ENCODE measurements at regions not wholly inside any gene's neighbourhood (a gene's known extent, or its start where the extent isn't known, plus 50 kb on each side); places are given as distances from the start of the nearest gene placed in this dataset.

- H3K27me3 ChIP-seq (replicated peaks; ENCODE audit: insufficient read depth) = no peaks in the 10 kb centered on the region
- TF ChIP-seq EZH2phosphoT487 (IDR thresholded peaks at IDR 0.05; ENCODE audit: insufficient read depth, low read depth) = no peak
- TF ChIP-seq EZH2 (IDR thresholded peaks at IDR 0.05; ENCODE audit: insufficient read depth, poor library complexity, severe bottlenecking) = no peak
- no peaks in the 10 kb centered on the region for H3K36me3 ChIP-seq (ENCODE audit: low read depth)
- no peak overlapping the region for H3K9ac ChIP-seq
- no peaks in the 10 kb centered on the region for H3K4me1 ChIP-seq (ENCODE audit: insufficient read depth)
- H3K9me2 ChIP-seq (ENCODE audit: insufficient read depth) = no peaks in the 10 kb centered on the region
- WGBS, 2 experiments (ENCODE audit: low coverage in 1 of 2, low lambda C conversion rate in 2 of 2, missing lambda C conversion rate in 2 of 2) = 76 to 83% methylated on average over 2 of the region's 2 CpGs
- no peaks in the 10 kb centered on the region for H3K79me2 ChIP-seq (ENCODE audit: insufficient read depth)
- H3K27ac ChIP-seq = no peak overlapping the region
- DNase-seq = no peak
- no peaks in the 10 kb centered on the region for H4K20me1 ChIP-seq (ENCODE audit: insufficient read depth)
- H3F3A ChIP-seq (ENCODE audit: insufficient read depth) = no peaks in the 10 kb centered on the region
- no peak overlapping the region for H3K4me3 ChIP-seq
- no peak overlapping the region for H2AFZ ChIP-seq
- no peaks in the 10 kb centered on the region for H3K9me3 ChIP-seq (ENCODE audit: low read depth)
- in situ Hi-C loops (cut with MboI) = no loop called here
- H3K4me2 ChIP-seq (ENCODE audit: unreplicated experiment) = no peak overlapping the region
These were observed 97.4 kb upstream of the HSF2 start for GRCh38 chr6:122302067-122302466.

DNA sequence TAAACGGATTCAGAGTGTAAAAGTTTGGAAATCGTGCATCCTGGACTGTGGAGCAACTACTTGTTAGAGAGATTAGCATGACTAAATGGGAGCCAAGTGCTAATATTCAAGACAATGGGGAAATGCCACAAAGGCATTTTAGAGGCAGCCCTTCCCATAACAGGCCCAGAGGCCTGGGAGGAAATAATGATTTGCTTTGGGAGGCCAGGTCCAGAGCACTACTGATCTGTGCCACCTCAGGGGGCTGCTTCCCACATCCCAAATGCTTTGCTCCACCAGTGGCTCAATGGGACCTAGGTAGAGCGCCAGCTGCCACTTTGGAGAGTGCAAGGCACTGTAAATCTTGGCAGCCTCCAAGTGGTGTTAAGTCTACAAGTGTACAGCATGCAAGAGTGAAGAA lies 91.9 kb upstream of the HSF2 start:
- WGBS, 2 experiments (ENCODE audit: low coverage in 1 of 2, low lambda C conversion rate in 2 of 2, missing lambda C conversion rate in 2 of 2) = 27 to 33% methylated on average over 3 of the region's 3 CpGs
- Histone ChIP-seq H3K4me1 (ENCODE audit: insufficient read depth) (no peaks in the 10 kb centered on the region), H3K36me3 (ENCODE audit: low read depth) (no peaks in the 10 kb centered on the region), H3K9me3 (ENCODE audit: low read depth) (no peaks in the 10 kb centered on the region), H3K27ac (no peak overlapping the region), H4K20me1 (ENCODE audit: insufficient read depth) (no peaks in the 10 kb centered on the region), H2AFZ (no peak overlapping the region), H3K27me3 (replicated peaks; ENCODE audit: insufficient read depth) (no peaks in the 10 kb centered on the region), H3K4me3 (no peak overlapping the region), H3K79me2 (ENCODE audit: insufficient read depth) (no peaks in the 10 kb centered on the region), H3K9ac (no peak overlapping the region), H3F3A (ENCODE audit: insufficient read depth) (no peaks in the 10 kb centered on the region), H3K9me2 (ENCODE audit: insufficient read depth) (no peaks in the 10 kb centered on the region), H3K4me2 (ENCODE audit: unreplicated experiment) (no peak overlapping the region)
- no peak for DNase-seq
- in situ Hi-C loops (cut with MboI) = no loop called here
- TF ChIP-seq EZH2 (IDR thresholded peaks at IDR 0.05; ENCODE audit: insufficient read depth, poor library complexity, severe bottlenecking) (no peak), EZH2phosphoT487 (IDR thresholded peaks at IDR 0.05; ENCODE audit: insufficient read depth, low read depth) (no peak)

GRCh38 chr6:122308074-122308473 lies 91.4 kb upstream of the HSF2 start:
- no peak overlapping the region for H3K27ac ChIP-seq
- WGBS, 2 experiments (ENCODE audit: low coverage in 1 of 2, low lambda C conversion rate in 2 of 2, missing lambda C conversion rate in 2 of 2) = 26 to 31% methylated on average over 4 of the region's 4 CpGs
- TF ChIP-seq EZH2 (IDR thresholded peaks at IDR 0.05; ENCODE audit: insufficient read depth, poor library complexity, severe bottlenecking) (no peak), EZH2phosphoT487 (IDR thresholded peaks at IDR 0.05; ENCODE audit: insufficient read depth, low read depth) (no peak)

DNA sequence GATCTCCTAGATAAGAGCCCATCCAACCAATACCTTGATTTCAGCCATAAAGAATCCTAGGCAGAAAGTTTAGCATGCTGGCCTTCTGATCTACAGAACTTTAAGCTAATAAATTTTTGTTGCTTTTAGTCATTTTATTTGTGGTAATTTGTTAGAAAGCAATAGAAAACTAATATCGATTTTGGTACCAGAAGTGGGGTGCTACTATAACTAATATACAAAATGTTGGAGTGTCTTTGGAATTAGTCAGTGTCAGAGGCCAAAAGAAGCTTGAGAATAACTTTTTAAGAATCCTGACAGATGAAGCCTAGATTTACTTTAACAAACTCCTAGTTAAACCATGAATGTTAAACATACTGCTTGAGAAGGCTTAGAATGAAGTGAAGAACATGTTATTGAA lies 83.6 kb upstream of the HSF2 start:
- no peaks in the 10 kb centered on the region for H4K20me1 ChIP-seq (ENCODE audit: insufficient read depth)
- DNase-seq = no peak
- in situ Hi-C loops (cut with MboI) = no loop called here
- H3K9me2 ChIP-seq (ENCODE audit: insufficient read depth) = no peaks in the 10 kb centered on the region
- TF ChIP-seq EZH2 (IDR thresholded peaks at IDR 0.05; ENCODE audit: insufficient read depth, poor library complexity, severe bottlenecking) (no peak), EZH2phosphoT487 (IDR thresholded peaks at IDR 0.05; ENCODE audit: insufficient read depth, low read depth) (no peak)
- no peak overlapping the region for H3K4me2 ChIP-seq (ENCODE audit: unreplicated experiment)
- H3K4me1 ChIP-seq (ENCODE audit: insufficient read depth) = no peaks in the 10 kb centered on the region
- H2AFZ ChIP-seq = no peak overlapping the region
- no peak overlapping the region for H3K4me3 ChIP-seq
- H3K9me3 ChIP-seq (ENCODE audit: low read depth) = no peaks in the 10 kb centered on the region
- H3K36me3 ChIP-seq (ENCODE audit: low read depth) = no peaks in the 10 kb centered on the region
- 16 to 18% methylated on average over 1 of the region's 1 CpG for WGBS, 2 experiments (ENCODE audit: low coverage in 1 of 2, low lambda C conversion rate in 2 of 2, missing lambda C conversion rate in 2 of 2)
- no peaks in the 10 kb centered on the region for H3K79me2 ChIP-seq (ENCODE audit: insufficient read depth)
- H3K9ac ChIP-seq = no peak overlapping the region
- H3K27ac ChIP-seq = no peak overlapping the region
- no peaks in the 10 kb centered on the region for H3K27me3 ChIP-seq (replicated peaks; ENCODE audit: insufficient read depth)
- no peaks in the 10 kb centered on the region for H3F3A ChIP-seq (ENCODE audit: insufficient read depth)

More at GRCh38 chr6:122308074-122308473, 91.4 kb upstream of the HSF2 start:
- H3K27me3 ChIP-seq (replicated peaks; ENCODE audit: insufficient read depth) = no peaks in the 10 kb centered on the region
- in situ Hi-C loops (cut with MboI) = no loop called here
- H3F3A ChIP-seq (ENCODE audit: insufficient read depth) = no peaks in the 10 kb centered on the region
- H3K4me1 ChIP-seq (ENCODE audit: insufficient read depth) = no peaks in the 10 kb centered on the region
- H3K36me3 ChIP-seq (ENCODE audit: low read depth) = no peaks in the 10 kb centered on the region
- DNase-seq = no peak
- H3K79me2 ChIP-seq (ENCODE audit: insufficient read depth) = no peaks in the 10 kb centered on the region
- no peaks in the 10 kb centered on the region for H3K9me2 ChIP-seq (ENCODE audit: insufficient read depth)
- H3K9me3 ChIP-seq (ENCODE audit: low read depth) = no peaks in the 10 kb centered on the region
- no peak overlapping the region for H3K9ac ChIP-seq
- H4K20me1 ChIP-seq (ENCODE audit: insufficient read depth) = no peaks in the 10 kb centered on the region
- H3K4me2 ChIP-seq (ENCODE audit: unreplicated experiment) = no peak overlapping the region
- H3K4me3 ChIP-seq = no peak overlapping the region
- no peak overlapping the region for H2AFZ ChIP-seq

GRCh38 chr6:122322824-122323223 lies 76.6 kb upstream of the HSF2 start:
- no peaks in the 10 kb centered on the region for H3K9me3 ChIP-seq (ENCODE audit: low read depth)
- no peak overlapping the region for H3K27ac ChIP-seq
- H3K9ac ChIP-seq = no peak overlapping the region
- H3K9me2 ChIP-seq (ENCODE audit: insufficient read depth) = no peaks in the 10 kb centered on the region
- H3K36me3 ChIP-seq (ENCODE audit: low read depth) = no peaks in the 10 kb centered on the region
- H3K27me3 ChIP-seq (replicated peaks; ENCODE audit: insufficient read depth) = no peaks in the 10 kb centered on the region
- in situ Hi-C loops (cut with MboI) = no loop called here
- peak overlapping the region; percentile 64 for H3K4me3 ChIP-seq
- no peaks in the 10 kb centered on the region for H3F3A ChIP-seq (ENCODE audit: insufficient read depth)
- no peak for TF ChIP-seq EZH2phosphoT487 (IDR thresholded peaks at IDR 0.05; ENCODE audit: insufficient read depth, low read depth)
- H3K79me2 ChIP-seq (ENCODE audit: insufficient read depth) = no peaks in the 10 kb centered on the region
- DNase-seq = peak; percentile 33
- no peaks in the 10 kb centered on the region for H4K20me1 ChIP-seq (ENCODE audit: insufficient read depth)
- H3K4me1 ChIP-seq (ENCODE audit: insufficient read depth) = no peaks in the 10 kb centered on the region
- H2AFZ ChIP-seq = peak overlapping the region; percentile 73
- 7 to 20% methylated on average over 3 of the region's 3 CpGs for WGBS, 2 experiments (ENCODE audit: low coverage in 1 of 2, low lambda C conversion rate in 2 of 2, missing lambda C conversion rate in 2 of 2)
- H3K4me2 ChIP-seq (ENCODE audit: unreplicated experiment) = peak overlapping the region; percentile 67
